ENCODE measurements at regions not wholly inside any gene's neighbourhood (a gene's known extent, or its start where the extent isn't known, plus 50 kb on each side); places are given as distances from the start of the nearest gene placed in this dataset.
"Not testable (repeated sequence)": the region's sequence is repeated elsewhere in the genome, so short reads cannot be mapped to it uniquely, and the experiment has no call there.

DNA sequence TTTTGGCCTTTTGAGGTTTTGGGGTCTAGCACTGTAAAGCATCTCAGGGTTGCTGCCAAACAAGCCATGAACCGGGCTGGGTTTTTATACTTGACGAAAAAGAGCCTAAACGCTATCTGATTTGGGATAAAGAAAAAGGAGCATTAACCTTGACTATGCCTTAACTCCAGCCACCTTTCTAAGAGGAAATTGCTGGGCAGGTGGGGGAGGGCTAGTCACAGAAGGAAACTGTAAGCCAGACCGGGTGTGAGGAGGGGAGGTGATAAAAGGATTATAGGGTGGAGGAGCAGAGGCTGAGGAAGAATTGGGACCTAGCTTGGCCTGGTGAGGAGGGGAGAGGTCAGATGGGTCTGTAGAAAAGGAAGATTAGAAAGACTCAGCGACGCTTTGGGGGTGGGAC lies 335.2 kb upstream of the HTR1E start:
- not testable (repeated sequence) for DNase-seq

DNA sequence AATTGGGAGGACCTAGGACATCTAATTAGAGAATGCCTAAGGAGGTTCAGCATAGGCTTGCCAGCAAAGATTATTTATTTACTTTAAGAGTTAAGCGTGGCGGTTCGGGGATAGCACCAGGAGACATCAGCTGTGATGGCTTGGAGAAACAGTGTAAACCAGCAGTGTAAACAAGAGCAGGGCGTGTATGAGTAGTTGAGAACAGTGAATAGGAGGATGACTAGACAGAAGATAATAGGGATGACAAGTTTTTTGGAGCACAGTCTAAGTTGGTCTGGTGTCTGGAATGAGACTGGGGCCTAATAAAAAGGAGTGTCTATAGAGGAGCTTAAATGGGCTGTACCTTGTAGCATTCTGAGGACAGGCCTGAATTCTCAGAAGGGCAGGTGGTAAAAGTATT lies 338.4 kb upstream of the HTR1E start:
- not testable (repeated sequence) for DNase-seq

- no peak for DNase-seq
These were observed 341.7 kb upstream of the HTR1E start for GRCh38 chr6:86595641-86596040.

- DNase-seq, result no peak
These were observed 351.1 kb upstream of the HTR1E start for GRCh38 chr6:86586195-86586594.

DNA sequence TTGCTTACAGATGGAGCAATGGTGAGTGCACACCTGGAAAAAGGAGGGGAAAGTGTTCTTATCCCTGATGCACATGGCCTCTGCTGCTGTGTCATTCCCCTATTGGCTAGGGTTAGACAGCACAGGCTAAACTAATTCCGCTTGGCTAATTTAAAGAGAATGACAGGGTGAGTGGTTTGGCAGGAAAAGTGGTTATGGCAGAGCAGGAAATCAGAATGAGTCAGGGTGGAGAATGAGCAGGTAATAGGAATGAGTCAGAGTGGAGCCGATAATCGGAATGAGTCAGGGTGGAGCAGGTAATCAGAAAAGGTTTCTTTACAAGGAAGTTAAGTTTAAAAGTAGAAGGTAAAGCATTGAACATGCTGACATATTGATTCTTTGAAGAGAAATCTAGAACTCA lies 355.5 kb upstream of the HTR1E start:
- no peak for DNase-seq

GRCh38 chr6:86563197-86563596 lies 374.1 kb upstream of the HTR1E start:
- no peak for DNase-seq

GRCh38 chr6:86558318-86558717 lies 379.0 kb upstream of the HTR1E start:
- DNase-seq, result no peak

- DNase-seq, result no peak
These were observed 400.0 kb upstream of the HTR1E start for GRCh38 chr6:86537292-86537861.

GRCh38 chr6:86536121-86536520 lies 401.2 kb upstream of the HTR1E start:
- DNase-seq, result no peak

- DNase-seq, result no peak
These were observed 402.2 kb upstream of the HTR1E start for GRCh38 chr6:86535100-86535499.

GRCh38 chr6:86529635-86530034 lies 407.7 kb upstream of the HTR1E start:
- DNase-seq, result no peak

DNA sequence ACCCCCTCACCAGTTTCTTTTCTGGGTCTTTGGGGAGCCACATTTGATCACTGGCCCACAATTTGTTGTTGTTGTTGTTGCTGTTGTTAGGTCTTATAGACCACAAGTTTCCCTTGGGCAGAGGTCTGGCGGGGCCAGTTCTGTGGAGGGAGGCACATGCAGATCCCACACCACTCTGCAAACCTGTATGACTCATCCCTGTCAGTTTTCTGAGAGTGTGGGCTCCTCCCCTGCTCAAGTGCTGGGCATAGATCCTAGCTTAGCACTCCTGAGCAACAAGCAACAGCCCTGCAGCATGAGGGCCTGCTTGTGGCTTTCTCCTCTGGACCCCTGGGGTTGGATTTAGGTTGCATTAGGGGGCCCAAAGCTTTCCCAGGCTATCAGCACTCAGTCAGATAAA lies 411.1 kb upstream of the HTR1E start:
- DNase-seq, result no peak

GRCh38 chr6:86516087-86516486 lies 421.2 kb upstream of the HTR1E start:
- no peak for DNase-seq

- no peak for DNase-seq
These were observed 425.4 kb upstream of the HTR1E start for GRCh38 chr6:86511962-86512361.

GRCh38 chr6:86508230-86508629 lies 429.1 kb upstream of the HTR1E start:
- DNase-seq, result no peak

DNA sequence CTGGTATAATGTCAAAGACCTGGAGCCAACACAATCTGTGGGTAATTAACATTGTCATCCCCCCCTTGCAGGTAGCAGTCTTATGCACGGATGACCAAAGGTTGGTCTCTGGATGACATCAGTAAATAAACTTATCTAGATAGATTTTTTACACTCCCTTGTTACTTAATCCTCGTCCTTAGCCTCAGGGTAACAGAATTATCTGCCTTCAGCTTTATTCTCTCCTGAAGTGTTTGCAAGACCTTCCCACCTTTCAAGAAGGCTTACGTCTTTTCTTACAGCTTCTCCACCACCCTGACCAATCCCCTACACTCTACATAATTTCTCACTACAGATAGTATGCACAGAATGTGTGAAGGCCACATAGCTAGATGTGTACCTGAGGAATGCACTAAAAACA lies 434.8 kb upstream of the HTR1E start:
- no peak for DNase-seq

- no peak for DNase-seq
These were observed 437.3 kb upstream of the HTR1E start for GRCh38 chr6:86500035-86500434.

- DNase-seq, result not testable (repeated sequence)
These were observed 448.3 kb upstream of the HTR1E start for GRCh38 chr6:86489042-86489441.

GRCh38 chr6:86487660-86488221 lies 449.6 kb upstream of the HTR1E start:
- DNase-seq, result no peak

DNA sequence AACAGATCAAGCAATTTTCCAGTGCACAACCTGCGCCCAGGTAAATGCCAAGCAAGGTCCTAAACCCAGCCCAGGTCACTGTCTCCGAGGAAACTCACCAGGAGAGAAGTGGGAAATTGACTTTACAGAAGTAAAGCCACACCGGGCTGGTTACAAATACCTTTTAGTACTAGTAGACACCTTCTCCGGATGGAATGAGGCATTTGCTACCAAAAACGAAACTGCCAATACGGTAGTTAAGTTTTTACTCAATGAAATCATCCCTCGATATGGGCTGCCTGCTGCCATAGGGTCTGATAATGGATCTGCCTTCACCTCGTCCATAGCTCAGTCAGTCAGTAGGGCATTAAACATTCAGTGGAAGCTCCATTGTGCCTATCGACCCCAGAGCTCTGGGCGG lies 459.0 kb upstream of the HTR1E start:
- not testable (repeated sequence) for DNase-seq

DNA sequence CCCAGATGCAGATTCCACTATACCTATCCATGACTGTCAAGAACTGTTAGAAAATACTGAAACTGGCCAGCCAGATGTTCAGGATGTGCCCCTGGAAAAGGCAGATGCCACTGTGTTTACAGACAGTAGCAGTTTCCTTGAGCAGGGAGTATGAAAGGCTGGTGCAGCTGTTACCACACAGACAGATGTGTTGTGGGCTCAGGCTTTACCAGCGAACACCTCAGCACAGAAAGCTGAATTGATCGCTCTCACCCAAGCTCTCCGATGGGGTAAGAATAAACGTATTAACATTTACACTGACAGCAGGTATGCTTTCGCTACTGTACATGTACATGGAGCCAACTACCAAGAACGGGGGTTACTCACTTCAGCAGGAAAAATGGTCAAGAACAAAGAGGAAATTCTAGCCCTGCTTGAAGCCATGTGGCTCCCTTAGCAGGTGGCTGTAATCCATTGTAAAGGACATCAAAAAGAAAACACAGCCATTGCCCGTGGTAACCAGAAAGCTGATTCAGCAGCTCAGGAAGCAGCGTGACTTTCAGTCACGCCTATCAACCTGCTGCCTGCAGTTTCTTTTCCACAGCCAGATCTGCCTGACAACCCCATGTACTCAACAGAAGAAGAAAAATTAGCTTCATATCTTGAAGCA lies 459.7 kb upstream of the HTR1E start:
- DNase-seq, result no peak

GRCh38 chr6:86476311-86476710 lies 461.0 kb upstream of the HTR1E start:
- DNase-seq, result no peak

- no peak for DNase-seq
These were observed 463.2 kb upstream of the HTR1E start for GRCh38 chr6:86474081-86474480.

GRCh38 chr6:86471791-86472190 lies 465.5 kb upstream of the HTR1E start:
- no peak for DNase-seq

DNA sequence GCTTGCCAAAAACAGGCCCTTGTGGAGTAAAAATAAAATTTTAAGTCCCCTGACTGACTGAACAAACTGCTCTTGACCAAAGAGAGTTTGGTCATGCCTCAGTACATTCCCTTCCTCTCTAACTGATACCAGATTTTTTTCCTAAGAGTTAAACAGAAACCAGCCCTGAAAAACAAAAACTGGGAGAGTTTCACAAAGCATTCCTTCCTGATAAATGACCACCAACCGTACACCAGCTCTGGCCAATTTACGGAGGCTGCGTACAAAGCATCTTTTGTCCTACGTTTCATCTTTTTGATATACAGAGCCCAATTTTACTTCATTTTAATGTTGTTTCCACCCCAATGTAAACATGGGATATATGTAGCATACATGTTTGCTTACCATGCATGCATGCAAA lies 477.4 kb upstream of the HTR1E start:
- no peak for DNase-seq

All from NCI-H1092 (cell line).